HFF-Myc (cell line): ENCODE measurements at regions not wholly inside any gene's neighbourhood (a gene's known extent, or its start where the extent isn't known, plus 50 kb on each side); places are given as distances from the start of the nearest gene placed in this dataset.
"Not testable (repeated sequence)": the region's sequence is repeated elsewhere in the genome, so short reads cannot be mapped to it uniquely, and the experiment has no call there.

Experiments used
- DNase-seq: peaks from one replicate; pipeline ENCODE4 v3.0.0-alpha.2; 2011; ENCODE audit warnings: low read depth; ENCODE audit errors: extremely low read depth
- H3K4me3 ChIP-seq: replicated peaks from 2 replicates; pipeline ENCODE4 v1.5.1; 2011; ENCODE audit warnings: low read depth, mild to moderate bottlenecking, control low read depth, low read length
- CTCF ChIP-seq: IDR thresholded peaks from 2 replicates; pipeline ENCODE4 v1.5.1; 2012; ENCODE audit warnings: mild to moderate bottlenecking, low read depth, low read length, control low read depth; ENCODE audit errors: missing control alignments

GRCh38 chr6:153449279-153449678 is 318.2 kb upstream of the RGS17 start:
- no peak for TF ChIP-seq CTCF
- no peak overlapping the region for H3K4me3 ChIP-seq
- DNase-seq = no peak

DNA sequence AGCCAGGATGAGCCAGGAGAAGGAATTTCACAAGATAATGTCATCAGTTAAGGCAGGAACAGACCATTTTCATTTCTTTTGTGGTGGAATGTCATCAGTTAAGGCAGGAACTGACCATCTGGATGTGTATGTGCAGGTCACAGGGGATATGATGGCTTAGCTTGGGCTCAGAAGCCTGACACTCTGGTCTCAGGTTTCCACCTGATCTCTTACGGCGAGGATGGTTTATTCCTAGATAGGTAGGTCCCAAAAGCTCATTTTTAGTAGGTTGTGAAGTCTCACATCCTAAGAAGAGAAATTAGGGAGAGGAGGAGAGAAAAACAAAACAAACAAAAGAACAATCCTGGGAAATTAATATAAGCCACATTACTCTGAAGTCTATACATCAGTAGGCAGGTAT is 311.7 kb upstream of the RGS17 start:
- DNase-seq, H3K4me3 ChIP-seq: not testable (repeated sequence)

DNA sequence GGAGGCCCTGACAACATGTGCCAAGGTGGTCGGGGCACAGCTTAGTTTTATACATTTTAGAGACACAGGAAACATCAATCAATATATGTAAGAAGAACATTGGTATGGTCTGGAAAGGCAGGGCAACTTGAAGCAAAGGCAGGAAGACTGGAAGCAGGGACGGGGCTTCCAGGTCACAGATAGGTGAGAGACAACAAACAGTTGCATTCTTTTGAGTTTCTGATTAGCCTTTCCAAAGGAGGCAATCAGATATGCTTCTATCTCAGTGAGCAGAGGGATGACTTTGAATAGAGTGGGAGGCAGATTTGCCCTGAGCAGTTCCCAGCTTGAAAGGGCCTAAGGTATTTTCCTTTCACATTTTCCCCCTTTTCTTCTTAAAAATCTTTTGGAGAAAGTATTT is 311.0 kb upstream of the RGS17 start:
- no peak for TF ChIP-seq CTCF
- no peak overlapping the region for H3K4me3 ChIP-seq
- DNase-seq = no peak

GRCh38 chr6:153437193-153437592 is 306.1 kb upstream of the RGS17 start:
- DNase-seq = no peak
- no peak overlapping the region for H3K4me3 ChIP-seq
- TF ChIP-seq CTCF = no peak

- no peak for TF ChIP-seq CTCF
- no peak for DNase-seq
- H3K4me3 ChIP-seq = no peak overlapping the region
Observed at GRCh38 chr6:153436351-153436750, 305.3 kb upstream of the RGS17 start.

DNA sequence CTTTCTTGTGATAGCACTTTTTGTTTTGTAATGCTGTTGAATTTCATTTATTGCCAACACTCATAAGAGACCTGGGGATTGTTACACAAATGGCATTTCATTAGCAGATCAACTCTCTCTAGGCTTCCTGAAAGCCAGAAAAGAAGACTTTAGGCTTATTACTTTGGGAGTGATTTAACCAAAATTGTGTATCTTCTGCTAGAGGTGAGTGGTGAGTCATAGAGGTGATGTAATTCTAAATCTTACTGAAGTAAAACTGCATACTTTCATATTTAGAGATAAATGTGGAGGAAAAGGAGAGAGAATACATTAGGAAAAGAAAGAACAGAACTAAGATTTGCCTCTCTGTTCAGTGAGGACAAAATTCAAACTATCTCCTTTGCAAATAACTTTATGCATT is 304.7 kb upstream of the RGS17 start:
- TF ChIP-seq CTCF = no peak
- DNase-seq = no peak
- H3K4me3 ChIP-seq = no peak overlapping the region

DNA sequence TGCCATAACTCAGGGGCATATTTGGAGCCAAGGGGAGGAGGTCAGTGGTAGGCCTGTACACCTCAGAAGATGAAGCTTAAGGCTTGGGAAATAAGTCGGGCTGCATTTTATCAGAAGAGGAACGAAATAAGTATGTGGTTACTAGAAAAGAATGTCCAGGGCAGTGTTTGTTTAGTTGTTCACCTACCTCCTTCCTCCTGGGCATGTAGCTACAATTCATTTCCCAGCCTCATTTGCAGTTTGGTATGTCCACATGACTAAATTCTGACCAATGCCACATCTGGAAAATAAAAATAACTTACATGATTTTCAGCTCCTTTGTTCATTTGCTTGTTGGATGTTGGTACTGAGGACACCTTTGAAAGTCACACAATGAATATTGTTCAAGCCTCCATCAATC is 294.5 kb upstream of the RGS17 start:
- no peak for DNase-seq
- no peak for TF ChIP-seq CTCF
- H3K4me3 ChIP-seq = no peak overlapping the region
